ENCODE measurements at regions not wholly inside any gene's neighbourhood (a gene's known extent, or its start where the extent isn't known, plus 50 kb on each side); places are given as distances from the start of the nearest gene placed in this dataset.
A peak's percentile ranks its signal among the peaks of the same experiment; 100 is the strongest.
"Not testable (repeated sequence)": the region's sequence is repeated elsewhere in the genome, so short reads cannot be mapped to it uniquely, and the experiment has no call there.

DNA sequence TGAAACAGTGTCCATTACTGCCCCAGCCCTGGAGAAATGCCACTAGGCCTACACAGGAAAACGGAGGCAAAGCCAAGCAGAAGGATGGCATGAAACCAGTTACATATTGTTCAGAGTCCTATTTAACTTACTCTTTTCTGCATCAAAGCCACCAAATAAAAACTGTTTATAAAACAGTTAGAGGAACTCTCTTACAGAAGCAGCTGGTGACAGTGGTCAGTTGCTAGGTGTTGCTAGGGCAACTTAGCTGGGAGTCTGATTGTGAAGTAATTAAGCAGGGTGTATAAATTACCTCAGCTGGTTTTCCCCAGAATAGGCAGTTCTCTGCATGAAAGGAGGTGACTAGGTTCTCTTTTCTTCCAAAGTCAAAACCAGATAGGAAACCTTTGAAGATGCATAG is 115.6 kb upstream of the ZBED5 start:
- no peak for DNase-seq (ENCODE audit: low read depth in 1 of 2, low spot score in 1 of 2)

DNA sequence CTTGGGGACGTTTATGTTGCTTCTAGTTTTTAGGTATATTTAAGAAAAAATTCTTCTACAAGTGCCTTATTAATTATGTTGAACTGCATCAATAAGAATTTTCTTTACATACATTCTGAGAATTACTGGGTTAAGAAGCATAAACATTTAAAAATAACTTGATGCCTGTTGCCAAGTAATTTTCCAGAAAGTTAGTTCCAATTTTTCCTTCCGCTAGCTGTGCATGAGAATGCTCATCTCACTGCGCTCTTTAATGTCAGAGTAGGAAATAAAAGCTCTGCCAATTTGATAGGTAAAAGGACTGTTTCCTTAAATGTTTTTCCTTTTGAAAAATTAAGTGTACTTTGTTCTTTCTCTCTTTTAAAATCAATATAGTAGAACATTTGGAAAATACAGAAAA is 113.1 kb upstream of the ZBED5 start:
- no peak for DNase-seq (ENCODE audit: low read depth in 1 of 2, low spot score in 1 of 2)

DNA sequence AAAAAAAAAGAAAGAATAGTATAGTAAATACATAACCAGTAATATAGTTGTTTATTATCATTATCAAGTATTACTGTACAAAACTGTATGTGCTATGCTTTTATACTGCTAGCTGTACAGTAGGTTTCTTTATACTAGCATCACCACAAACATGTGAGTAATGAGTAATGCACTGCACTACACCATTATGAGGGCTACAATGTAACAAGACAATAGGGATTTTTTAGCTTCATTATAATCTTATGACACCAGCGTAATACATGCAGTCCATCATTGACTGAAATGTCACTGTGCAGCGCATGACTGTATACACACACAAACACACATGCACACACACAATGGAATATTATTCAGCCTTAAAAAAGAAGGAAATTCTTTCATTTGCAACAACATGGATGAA is 111.5 kb upstream of the ZBED5 start:
- no peak for DNase-seq (ENCODE audit: low read depth in 1 of 2, low spot score in 1 of 2)

DNA sequence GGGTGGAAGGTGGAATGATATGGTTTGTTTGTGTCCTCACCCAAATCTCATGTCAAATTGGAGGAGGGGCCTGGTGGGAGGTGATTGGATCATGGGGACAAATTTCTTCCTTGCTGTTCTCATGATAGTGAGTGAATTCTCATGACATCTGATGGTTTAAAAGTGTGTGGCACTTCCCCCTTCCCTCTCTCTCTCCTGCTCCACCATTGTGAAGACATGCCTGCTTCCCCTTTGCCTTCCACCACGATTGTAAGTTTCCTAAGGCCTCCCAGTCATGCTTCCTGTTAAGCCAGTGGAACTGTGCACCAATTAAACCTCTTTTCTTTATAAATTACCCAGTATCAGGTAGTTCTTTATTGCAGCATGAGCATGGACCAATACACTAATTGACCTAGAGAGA is 99.0 kb upstream of the ZBED5 start:
- DNase-seq (ENCODE audit: low read depth in 1 of 2, low spot score in 1 of 2) = not testable (repeated sequence)

DNA sequence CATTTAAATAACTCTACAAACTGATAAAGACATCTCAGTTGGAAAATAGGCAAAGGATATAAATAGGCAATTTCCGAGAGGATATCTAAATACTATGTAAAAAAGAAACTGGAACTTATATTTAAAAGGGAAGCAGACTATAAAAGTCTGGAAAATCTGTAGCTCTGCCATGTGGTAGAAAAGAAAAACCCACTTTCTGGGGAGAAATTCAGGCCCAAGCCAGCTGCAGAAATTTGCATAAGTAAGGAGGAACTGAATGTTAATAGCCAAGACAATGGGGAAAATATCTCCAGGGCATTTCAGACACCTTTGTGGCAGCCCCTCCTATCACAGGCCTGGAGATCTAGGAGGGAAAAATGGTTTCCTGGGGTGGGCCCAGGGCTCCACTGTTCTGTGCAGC is 97.8 kb upstream of the ZBED5 start:
- no peak for DNase-seq (ENCODE audit: low read depth in 1 of 2, low spot score in 1 of 2)

DNA sequence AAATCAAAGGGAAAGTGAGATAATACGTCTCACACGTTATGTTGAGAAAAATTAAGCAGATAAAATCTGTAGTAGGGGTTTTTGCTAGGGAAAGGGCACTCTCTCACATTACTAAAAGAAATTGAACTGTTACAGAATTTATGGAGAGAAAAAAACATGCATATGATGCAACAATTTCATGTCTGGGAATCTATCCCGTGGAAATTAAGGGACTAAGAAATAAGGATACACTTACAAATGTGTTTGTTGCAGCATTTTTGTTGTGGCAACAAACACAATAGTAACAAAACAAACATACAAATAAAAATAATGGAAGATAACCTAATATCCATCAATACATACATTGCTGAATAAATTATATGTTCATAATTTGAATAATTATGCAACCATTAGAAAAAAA is 96.3 kb upstream of the ZBED5 start:
- DNase-seq (ENCODE audit: low read depth in 1 of 2, low spot score in 1 of 2) = no peak

DNA sequence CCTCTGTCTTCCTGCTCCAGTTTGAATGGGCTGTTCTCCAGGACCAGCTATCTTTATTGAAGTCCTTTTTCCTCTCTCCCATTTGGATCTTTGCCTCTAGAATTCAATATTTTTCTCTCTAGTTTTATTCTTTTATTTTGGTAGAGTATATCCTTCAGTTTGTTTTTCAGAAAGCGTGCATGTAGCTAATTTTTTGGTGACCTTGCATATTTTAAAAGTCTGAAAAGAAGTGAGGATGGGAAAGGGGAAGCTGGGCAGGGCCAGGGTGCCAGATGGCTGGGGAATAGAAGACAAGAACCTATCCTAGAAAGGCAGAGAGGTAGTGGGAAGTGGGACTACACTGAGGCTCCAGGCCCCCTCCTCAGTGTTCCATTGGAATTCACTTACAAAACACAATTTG is 95.0 kb upstream of the ZBED5 start:
- DNase-seq (ENCODE audit: low read depth in 1 of 2, low spot score in 1 of 2) = no peak

DNA sequence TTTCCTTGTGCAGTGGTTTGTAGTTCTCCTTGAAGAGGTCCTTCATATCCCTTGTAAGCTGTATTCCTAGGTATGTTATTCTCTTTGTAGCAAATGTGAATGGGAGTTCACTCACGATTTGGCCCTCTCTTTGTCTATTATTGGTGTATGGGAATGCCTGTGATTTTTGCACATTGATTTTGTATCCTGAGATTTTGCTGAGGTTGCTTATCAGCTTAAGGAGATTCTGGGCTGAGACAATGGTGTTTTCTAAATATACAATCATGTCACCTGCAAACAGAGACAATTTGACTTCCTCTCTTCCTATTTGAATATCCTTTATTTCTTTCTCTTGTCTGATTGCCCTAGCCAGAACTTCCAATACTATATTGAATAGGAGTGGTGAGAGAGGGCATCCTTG is 90.1 kb upstream of the ZBED5 start:
- DNase-seq (ENCODE audit: low read depth in 1 of 2, low spot score in 1 of 2) = not testable (repeated sequence)

DNA sequence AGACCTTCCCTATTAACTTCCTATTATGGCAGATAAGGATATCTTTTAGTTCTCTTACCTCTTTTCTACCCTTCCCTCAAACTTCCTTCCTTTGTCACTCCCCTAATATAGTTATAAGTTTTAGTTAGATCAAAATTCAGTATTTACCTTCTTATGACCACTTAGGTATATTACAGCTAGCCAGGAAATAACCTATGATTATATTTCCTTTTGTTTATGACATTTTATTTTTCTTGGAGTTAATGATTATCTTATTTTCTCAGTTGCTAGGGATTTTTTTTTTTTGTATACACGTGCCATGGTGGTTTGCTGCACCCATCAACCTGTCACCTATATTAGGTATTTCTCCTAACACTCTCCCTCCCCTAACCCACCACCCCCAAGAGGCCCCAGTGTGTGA is 88.2 kb upstream of the ZBED5 start:
- DNase-seq (ENCODE audit: low read depth in 1 of 2, low spot score in 1 of 2) = no peak

DNA sequence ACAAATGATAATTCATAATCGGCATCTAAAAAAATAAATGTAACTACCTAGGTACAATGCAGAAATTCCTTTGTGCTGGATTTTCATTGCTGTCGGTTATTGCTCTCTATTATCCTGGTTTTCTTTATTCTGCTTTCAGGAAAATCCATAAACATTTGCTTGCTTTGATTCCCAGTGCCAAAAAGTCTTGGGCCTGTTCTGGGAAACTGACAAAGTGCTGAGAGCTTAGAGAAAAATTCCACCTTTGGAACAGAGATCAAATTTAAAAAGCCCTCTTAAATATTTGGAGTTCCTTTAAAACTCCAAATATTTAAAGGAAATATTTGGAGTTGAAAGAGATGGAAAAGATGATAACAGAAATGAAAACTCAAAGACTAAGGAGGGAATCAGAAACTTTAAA is 87.3 kb upstream of the ZBED5 start:
- no peak for DNase-seq (ENCODE audit: low read depth in 1 of 2, low spot score in 1 of 2)

DNA sequence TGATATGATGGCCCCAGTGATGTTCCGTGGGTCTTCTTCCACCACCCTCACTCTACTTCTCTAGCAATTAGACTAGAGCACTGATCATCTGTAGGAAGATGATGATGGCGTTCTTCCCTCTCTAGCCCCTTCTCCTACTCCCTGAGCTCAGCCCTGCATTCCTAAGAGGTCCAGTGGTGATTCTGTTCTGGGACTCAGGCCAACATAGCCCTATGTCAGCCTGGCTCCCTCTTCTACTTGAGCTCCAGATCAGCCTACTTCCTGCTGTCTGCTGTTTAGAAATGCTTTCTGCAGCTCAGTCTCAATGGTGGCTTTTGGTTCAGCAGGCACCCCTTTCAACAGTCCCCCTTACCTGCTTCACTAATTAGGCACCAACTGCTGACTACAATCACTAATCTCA is 86.1 kb upstream of the ZBED5 start:
- no peak for DNase-seq (ENCODE audit: low read depth in 1 of 2, low spot score in 1 of 2)

DNA sequence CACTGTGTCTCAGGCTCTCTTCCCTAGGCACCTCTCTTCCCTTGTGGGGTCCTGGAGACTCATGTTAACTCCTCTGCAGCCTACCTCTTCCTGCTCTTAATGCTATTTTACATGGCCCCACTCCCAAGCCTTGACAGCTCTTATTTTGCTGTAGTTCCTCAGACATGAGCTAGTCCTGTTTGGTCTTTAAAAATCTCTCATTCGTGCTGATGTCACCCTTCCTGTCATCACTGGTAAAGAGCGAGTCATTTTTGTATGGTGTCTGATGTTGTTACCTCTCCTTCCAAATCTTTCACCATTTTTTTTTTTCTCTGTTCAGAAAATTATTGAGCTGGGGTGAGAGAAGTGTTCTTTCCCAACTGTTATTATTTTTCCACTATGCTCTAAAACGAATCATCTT is 84.8 kb upstream of the ZBED5 start:
- no peak for DNase-seq (ENCODE audit: low read depth in 1 of 2, low spot score in 1 of 2)

DNA sequence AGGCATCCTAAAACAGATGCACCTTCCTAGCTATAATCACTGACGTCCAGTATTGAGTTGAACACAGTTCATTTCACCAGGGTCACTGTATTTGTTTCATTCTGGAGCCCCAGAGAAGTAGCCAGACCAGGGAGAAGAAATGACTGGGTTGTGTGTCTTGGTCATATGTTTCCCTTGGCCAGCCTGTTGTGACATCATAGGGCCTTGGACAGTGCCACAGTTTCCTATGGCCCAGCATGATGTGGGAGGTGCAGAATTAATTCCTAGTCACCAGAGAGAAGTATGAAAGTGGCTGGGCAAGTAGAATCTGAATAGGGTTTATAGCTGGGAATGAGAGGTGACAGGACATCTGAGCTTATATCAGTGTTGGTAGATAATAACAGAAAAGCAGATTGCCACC is 84.0 kb upstream of the ZBED5 start:
- DNase-seq (ENCODE audit: low read depth in 1 of 2, low spot score in 1 of 2) = no peak

DNA sequence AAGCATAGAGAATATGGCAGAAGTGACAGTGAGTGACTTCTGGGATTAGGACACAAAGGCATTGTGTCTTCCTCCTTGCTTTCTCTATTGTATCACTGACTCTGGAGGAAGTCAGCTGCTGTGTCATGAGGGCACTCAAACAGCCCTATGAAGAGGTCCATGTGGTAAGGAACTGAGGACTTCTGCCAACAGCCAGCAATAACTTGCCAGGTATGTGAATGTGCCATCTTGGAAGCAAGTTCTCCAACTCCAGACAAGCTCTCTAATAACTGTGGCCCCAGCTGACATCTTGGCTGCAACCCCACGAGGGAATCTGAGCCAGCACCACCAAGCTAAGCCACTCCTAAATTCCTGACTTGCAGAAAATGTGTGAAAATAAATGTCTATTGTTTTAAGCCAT is 83.6 kb upstream of the ZBED5 start:
- DNase-seq (ENCODE audit: low read depth in 1 of 2, low spot score in 1 of 2) = no peak

DNA sequence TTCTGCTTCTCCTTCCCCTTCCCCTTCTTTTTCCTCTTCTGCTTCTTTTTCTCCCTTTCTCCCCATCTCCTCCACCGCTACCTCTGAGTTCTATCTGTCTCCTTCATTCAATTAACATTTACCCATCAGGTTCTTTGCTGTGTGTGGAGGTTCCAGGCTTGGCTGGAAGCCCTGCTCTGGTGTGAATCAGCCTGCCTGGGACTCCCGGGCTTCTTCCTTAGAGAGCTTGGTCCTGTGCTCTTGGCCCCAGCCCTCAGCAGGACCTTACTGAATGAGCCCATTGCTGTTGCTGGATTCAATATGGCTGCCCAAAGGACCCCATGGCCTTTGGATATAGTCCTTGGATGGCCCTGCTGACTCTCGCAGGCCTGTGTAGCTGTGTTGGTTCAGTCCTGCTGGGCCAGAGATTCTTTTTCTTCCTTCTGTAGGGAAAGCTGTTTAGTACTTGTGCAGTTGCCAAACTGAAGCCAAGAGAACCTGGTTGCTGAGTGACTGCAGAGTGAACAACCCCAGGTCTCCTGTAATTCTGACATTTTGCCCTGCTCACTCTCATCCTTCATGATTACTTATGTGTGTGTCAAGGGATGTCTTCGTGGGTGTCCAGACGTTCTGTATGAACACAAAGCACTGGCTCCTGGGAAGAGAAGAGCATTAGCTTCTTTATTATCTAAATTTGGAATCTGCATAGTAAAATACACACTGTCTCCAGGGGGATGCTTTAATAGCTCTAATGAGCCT is 81.0 kb upstream of the ZBED5 start:
- DNase-seq (ENCODE audit: low read depth in 1 of 2, low spot score in 1 of 2) = no peak

DNA sequence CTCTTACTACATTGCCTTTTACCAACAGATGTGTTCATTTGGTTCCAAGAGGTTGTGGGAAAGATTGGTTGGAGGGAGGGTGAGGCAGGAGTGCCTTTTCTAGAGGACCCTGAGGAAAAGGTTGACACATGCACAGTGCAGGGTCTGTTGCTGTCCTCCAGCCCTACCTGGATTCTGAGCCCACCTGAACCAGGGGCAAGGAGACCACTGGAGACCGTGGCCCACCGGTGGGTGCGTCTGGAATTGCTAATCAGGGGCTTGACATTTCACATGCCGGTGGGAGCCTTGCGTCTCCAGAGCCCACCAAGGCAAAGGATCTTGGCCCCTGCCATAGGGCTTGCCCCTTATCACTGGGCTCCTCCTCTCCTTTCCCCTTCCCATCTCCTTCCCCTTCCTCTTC is 80.4 kb upstream of the ZBED5 start:
- no peak for DNase-seq (ENCODE audit: low read depth in 1 of 2, low spot score in 1 of 2)

DNA sequence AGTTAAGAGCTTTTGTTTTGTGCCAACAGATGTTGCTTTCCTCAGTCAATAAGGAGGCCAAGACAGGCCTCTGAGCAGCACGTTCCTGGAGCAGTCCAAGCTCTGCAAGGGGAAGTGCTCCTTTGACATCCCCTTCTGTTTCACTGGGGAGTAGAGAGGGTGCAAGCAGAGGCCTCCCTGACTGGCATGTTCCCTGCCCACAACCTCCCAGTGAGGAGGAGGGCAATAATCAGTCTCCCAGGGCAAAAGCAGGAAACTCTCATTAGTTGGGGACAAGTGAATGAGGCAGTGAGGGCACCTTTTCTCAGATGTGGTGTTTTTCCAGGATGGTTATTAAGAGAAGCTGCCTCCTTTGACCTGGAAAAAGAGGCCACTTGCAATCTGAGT is 79.5 kb upstream of the ZBED5 start:
- no peak for DNase-seq (ENCODE audit: low read depth in 1 of 2, low spot score in 1 of 2)

DNA sequence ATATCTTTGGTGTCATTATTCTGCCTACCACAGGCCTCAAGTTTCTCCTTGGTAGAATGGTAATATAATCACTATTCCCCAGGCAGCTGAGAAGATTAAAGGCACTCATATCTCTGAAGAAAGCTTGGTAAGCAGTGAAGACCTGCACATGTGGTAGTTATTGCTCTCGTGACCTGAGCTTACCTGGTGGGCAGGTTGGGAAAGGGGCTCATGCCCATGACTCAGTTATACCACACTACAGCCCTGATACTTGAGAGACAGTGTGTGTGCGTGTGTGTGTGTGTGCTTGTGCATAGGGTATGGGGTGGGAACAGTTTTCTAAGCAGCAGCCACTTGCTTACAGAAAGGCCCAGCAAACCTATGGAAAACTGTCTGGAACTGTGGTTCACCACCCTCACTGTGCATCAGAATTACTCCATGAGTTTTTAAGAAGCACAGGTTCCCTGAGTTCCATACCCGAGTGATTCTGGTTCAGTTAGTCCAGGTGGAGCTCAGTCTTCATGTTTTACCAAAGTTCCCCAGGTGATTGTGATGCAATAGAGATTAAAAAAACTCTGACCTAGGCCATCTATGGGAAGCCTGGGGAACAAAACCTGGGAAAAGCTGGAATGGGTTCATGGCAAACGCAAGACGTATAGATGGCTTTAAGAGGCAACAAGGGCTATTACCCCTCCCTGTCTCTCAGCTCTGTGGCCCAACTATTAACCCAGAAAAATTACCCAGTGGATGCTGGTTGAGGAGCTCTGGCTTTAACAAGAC is 79.0 kb upstream of the ZBED5 start:
- DNase-seq (ENCODE audit: low read depth in 1 of 2, low spot score in 1 of 2) = no peak

DNA sequence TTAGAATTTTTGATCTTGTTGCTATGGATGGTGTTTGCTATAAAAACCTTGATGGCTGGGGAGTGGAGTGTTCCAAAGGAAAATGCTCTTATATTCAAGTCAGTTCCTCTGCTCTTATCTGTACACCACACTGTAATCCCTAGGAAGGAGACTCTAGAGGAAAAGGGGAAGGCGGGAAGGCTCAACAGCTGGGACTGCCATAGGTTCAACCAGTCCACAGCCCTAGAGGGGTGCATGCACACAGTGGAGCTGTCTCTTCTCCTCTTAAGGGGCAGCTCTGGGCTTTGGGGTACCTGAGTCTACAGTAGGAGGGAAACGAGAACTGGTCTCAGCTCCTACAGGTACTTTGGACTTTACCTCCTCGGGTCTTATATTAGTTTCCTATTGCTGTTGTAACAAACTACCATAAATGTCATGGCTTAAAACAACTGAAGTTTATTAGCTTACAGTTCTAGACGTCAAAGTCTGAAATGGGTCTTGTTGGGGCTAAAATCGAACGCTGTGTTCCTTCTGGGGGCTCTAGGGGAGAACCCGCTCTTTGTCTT is 77.2 kb upstream of the ZBED5 start:
- no peak for DNase-seq (ENCODE audit: low read depth in 1 of 2, low spot score in 1 of 2)

DNA sequence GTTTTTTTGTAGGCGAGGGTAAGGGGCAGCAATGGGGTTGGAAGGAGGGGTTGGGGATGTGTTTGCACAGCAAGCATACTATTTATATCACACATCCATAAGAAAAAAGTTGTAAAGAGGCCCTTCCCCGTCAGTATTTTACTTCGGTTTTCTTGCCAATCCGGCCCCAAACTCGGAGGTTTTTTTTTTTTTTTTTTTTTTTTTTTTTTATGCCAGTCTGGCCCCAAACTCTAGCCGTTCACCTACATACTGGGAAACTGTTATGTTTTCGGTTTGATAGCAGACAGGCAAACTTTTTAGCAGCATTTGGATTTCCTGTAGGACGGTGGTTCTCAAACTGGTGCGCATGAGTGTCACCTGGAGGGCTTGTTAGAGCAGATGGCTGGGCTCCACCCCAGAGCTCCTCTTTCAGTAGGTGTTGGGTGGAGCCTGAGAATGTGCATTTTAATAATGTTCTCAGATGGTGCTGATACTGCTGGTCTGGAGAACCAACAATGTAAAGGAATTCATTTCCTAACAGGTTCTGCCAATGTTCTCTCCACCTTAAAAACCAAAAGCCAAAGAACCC is 76.5 kb upstream of the ZBED5 start:
- DNase-seq (ENCODE audit: low read depth in 1 of 2, low spot score in 1 of 2) = no peak

DNA sequence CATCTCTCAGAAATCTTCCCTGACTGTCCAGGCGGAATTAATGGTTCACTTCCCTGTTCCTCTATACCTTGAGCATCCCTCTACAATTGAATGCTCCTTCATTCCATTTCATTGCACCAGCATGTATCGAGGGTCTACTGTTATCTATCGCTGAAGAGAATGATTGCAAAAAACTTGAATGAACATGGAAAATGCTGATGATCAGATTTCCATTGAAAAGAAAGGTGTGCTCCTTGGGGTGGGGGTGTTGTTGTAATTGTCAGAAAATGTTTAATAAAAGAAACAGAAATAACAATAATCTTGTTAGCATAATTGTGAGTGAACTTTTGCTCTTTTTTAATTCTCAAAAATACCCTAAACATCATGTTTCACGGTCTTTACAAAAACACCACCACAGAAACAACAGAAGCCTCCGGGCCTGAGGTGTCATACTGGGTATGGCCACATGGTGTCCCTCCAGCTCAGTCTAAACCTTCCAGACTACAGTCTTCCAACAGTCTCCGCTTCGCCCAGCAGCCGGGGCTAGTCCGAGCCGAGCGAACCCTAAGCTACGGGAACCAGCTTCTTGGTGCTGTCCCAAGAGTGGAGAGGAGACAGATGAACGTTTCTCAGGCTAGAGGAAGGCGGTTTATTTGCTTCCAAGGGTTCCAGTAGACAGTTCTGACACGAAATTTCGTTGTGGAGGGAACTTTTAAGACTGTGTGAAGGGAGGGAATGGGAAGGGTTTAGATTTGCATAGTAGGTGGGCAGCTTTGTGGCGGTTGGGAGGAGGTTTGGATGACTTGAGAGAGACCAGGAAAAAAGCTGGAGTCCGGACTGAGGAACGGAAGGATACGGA is 75.8 kb upstream of the ZBED5 start:
- DNase-seq (ENCODE audit: low read depth in 1 of 2, low spot score in 1 of 2) = peak; percentile 62 to 65
